Gastroesophageal sphincter (tissue), 4 donors: ENCODE measurements at regions not wholly inside any gene's neighbourhood (a gene's known extent, or its start where the extent isn't known, plus 50 kb on each side); places are given as distances from the start of the nearest gene placed in this dataset.

Source experiments
- ATAC-seq: fragments of 150-250 bp; one replicate; pipeline ENCODE4 v1.9.1; 2016; ENCODE audit warnings: mild to moderate bottlenecking, moderate library complexity
- H3K27ac ChIP-seq, 4 donors: fragments of 200-600 bp; sonication (generic) in 3 of 4; 1 replicate in 3 of 4; 2 replicates in 1 of 4; pipeline ENCODE4 v1.5.1; 2016 to 2019
- H3K27me3 ChIP-seq: fragments of 200-600 bp; sonication (generic); one replicate; pipeline ENCODE4 v1.5.1; 2019
- H3K36me3 ChIP-seq, 2 donors: fragments of 200-600 bp; sonication (generic); one replicate each; pipeline ENCODE4 v1.5.1; 2019; ENCODE audit warnings: control low read depth in 1 of 2
- H3K4me1 ChIP-seq, 3 donors: fragments of 200-600 bp; sonication (generic); 1 replicate in 2 of 3; 2 replicates in 1 of 3; pipeline ENCODE4 v1.5.1; 2016 to 2019; ENCODE audit warnings: control low read depth in 2 of 3
- H3K4me3 ChIP-seq, 2 donors: fragments of 200-600 bp; sonication (generic); one replicate each; pipeline ENCODE4 v1.5.1; 2019; ENCODE audit warnings: mild to moderate bottlenecking in 1 of 2, moderate library complexity in 1 of 2
- H3K9me3 ChIP-seq, 3 donors: fragments of 200-600 bp; sonication (generic); one replicate each; pipeline ENCODE4 v1.5.1; 2017 to 2019; ENCODE audit warnings: control low read depth in 2 of 3
- EP300 ChIP-seq: sonication (generic); formaldehyde crosslinking; IDR thresholded peaks from one replicate; pipeline ENCODE4 v1.6.1; 2017; ENCODE audit warnings: antibody characterized with exemption, mild to moderate bottlenecking
- POLR2A ChIP-seq, 2 donors: fragments of 450-650 bp; IDR thresholded peaks; one replicate each; pipeline ENCODE4 v1.6.1; 2017; ENCODE audit warnings: antibody characterized with exemption in 2 of 2, mild to moderate bottlenecking in 2 of 2, moderate library complexity in 1 of 2
- POLR2AphosphoS5 ChIP-seq: sonication (generic); formaldehyde crosslinking; IDR thresholded peaks from one replicate; pipeline ENCODE4 v1.6.1; 2017; ENCODE audit warnings: antibody characterized with exemption
- WGBS, 2 donors: methylation state at CpG; one replicate each; pipeline ENCODE4 v1.1.5; 2018; ENCODE audit warnings: low coverage in 1 of 2; 5-methylcytosine and 5-hydroxymethylcytosine counted together
- TF ChIP-seq, protein P1 (sequence below), 4 experiments: fragments of 200-600 bp in 2 of 4; fragments of 450-650 bp in 2 of 4; sonication (generic) in 1 of 4; IDR thresholded peaks; one replicate each; pipeline ENCODE4 v1.5.1; 2017 to 2019; ENCODE audit warnings: antibody characterized with exemption in 4 of 4, mild to moderate bottlenecking in 2 of 4, moderate library complexity in 2 of 4

DNA sequence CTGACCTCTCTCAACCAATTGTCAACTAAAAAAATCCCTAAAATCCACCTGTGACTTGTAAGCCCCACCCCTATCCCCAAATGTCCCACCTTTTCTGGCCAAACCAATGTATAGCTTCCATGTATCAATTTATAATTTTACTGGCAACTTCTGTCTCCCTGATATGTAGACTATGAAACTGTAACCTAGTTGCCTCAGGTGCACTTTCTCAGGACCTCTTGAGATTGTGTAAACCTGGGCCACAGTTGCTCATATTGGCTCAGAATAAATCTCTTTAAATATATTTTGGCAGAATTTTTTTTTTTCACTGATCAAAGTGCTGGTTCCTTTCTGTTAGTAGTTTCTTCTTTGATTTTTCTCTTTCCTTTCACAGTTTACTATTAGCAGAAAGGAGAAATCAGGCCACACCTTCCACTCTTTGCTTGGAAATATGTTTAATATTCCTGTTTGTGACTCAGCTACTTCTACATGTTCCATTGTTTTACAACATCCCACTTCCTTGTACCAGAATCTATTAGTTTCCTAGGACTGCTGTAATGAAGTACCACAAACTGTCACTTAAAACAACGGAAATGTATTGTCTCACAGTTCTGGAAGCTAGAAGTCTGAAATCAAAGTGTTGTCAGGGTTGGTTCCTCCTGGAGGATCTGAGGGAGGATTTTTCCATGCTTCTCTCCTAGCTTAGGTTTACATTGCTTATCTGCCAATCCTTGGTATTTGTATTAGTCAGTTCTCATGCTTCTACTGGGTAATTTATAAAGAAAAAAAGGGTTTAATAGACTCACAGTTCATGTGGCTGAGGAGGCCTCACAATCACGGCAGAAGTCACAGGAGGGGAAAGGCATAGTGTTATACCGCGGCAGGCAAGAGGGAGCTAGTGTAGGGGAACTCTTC, 801.2 kb upstream of the ARPP21 start:
- H3K27ac ChIP-seq, result no peak overlapping the region
- WGBS, 2 donors, result 36 to 67% methylated on average over 1 to 3 of the region's 4 CpGs
- H3K9me3 ChIP-seq, result no peaks in the 10 kb centered on the region
- no peak for ATAC-seq
- no peaks in the 10 kb centered on the region for H3K36me3 ChIP-seq
- H3K27me3 ChIP-seq, result no peaks in the 10 kb centered on the region
- TF ChIP-seq POLR2AphosphoS5 (no peak), EP300 (no peak), POLR2A (IDR thresholded peaks at IDR 0.05) (no peak)
- TF ChIP-seq, protein P1, sequence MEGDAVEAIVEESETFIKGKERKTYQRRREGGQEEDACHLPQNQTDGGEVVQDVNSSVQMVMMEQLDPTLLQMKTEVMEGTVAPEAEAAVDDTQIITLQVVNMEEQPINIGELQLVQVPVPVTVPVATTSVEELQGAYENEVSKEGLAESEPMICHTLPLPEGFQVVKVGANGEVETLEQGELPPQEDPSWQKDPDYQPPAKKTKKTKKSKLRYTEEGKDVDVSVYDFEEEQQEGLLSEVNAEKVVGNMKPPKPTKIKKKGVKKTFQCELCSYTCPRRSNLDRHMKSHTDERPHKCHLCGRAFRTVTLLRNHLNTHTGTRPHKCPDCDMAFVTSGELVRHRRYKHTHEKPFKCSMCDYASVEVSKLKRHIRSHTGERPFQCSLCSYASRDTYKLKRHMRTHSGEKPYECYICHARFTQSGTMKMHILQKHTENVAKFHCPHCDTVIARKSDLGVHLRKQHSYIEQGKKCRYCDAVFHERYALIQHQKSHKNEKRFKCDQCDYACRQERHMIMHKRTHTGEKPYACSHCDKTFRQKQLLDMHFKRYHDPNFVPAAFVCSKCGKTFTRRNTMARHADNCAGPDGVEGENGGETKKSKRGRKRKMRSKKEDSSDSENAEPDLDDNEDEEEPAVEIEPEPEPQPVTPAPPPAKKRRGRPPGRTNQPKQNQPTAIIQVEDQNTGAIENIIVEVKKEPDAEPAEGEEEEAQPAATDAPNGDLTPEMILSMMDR (IDR thresholded peaks at IDR 0.05), result no peak
- no peaks in the 10 kb centered on the region for H3K4me1 ChIP-seq
- H3K4me3 ChIP-seq, result no peak overlapping the region

DNA sequence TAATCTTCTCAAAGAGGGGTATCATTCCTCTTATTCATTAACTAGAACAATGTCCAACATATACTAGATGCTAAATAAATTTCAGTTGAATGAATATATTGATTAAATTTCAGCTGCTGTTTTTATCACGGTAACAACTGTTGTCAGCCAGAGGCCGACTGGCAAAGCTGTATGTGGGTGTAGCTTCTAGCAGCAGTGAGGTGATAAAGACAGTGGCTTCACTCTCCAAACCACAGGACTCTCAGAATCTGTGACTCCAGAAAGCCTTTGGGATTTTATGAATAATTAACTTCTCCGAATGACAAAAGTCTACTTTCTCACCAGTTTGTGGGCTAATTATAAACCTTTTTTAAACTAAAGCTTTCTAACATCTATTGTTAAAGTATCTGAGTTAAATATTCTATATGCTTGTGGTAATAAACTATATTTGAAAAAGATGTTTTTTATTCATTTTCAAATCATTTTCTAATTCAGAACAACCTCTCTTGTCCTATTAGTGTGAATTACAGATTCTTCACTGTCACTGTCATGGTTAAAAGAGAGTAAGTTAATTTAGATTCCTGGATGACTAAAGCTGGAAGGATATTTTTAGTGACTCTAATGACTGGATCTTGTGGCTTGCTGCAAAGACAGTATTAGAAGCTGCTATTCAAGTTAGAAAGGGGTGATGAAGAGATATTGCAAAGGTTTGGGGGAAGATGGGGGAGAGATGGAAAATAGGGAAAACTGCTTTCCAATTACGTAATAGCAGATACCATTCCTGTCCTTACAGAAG, 796.4 kb upstream of the ARPP21 start:
- no peaks in the 10 kb centered on the region for H3K9me3 ChIP-seq
- no peaks in the 10 kb centered on the region for H3K36me3 ChIP-seq
- ATAC-seq, result no peak
- peaks cover 4% of the 10 kb centered on the region for H3K27me3 ChIP-seq
- H3K4me1 ChIP-seq, result no peaks in the 10 kb centered on the region
- no peak overlapping the region for H3K27ac ChIP-seq
- WGBS, 2 donors, result 62 to 71% methylated on average over 4 of the region's 4 CpGs
- TF ChIP-seq POLR2A (IDR thresholded peaks at IDR 0.05) (no peak), EP300 (no peak), POLR2AphosphoS5 (no peak)
- TF ChIP-seq, protein P1 (IDR thresholded peaks at IDR 0.05), result no peak
- no peak overlapping the region for H3K4me3 ChIP-seq

DNA sequence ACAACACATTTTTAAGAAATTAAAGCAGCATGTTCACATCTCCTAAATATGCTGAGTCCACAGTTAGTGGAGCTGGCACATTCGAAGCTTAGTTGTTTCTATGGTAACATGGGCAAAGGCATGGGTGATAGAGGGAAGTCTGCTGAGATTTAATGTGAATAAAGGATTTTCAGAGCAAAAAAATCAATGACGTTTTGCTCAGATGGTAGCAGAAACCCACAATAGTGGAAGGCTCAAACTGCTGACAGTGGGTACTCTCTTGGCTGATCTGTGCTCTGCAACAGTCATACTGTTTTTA, 795.1 kb upstream of the ARPP21 start:
- no peak overlapping the region for H3K4me3 ChIP-seq
- TF ChIP-seq, protein P1 (IDR thresholded peaks at IDR 0.05), result no peak
- TF ChIP-seq EP300, result no peak
- peaks cover 4% of the 10 kb centered on the region for H3K27me3 ChIP-seq
- no peaks in the 10 kb centered on the region for H3K36me3 ChIP-seq
- 69 to 83% methylated on average over 2 of the region's 2 CpGs for WGBS, 2 donors
- H3K27ac ChIP-seq, result no peak overlapping the region
- H3K9me3 ChIP-seq, result no peaks in the 10 kb centered on the region
- H3K4me1 ChIP-seq, result no peaks in the 10 kb centered on the region
- ATAC-seq, result no peak

DNA sequence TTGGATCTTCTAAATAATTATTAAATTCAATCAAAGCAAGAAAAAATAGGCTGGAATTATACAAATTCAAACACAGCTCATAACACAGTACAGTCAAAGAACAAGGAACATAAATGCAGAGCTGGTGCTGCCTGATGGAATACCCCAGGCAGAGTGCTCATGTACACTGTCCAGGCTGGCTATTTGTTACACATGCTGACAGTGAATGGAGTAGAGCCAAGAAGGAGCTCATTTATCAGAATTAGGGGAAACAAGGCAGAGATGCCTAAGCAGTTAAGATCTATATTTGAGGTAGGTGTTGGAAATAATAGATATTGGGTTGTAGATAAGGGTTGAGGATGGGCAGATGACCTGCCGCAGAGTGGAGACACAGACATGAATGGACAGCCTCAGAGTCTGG, 788.2 kb upstream of the ARPP21 start:
- no peaks in the 10 kb centered on the region for H3K4me1 ChIP-seq
- 57 to 100% methylated on average over 1 of the region's 1 CpG for WGBS, 2 donors
- TF ChIP-seq EP300 (no peak), POLR2AphosphoS5 (no peak), POLR2A (IDR thresholded peaks at IDR 0.05) (no peak)
- TF ChIP-seq, protein P1 (IDR thresholded peaks at IDR 0.05), result no peak
- ATAC-seq, result no peak
- no peaks in the 10 kb centered on the region for H3K36me3 ChIP-seq
- peaks cover 4% of the 10 kb centered on the region for H3K27me3 ChIP-seq
- H3K9me3 ChIP-seq, result no peaks in the 10 kb centered on the region
- no peak overlapping the region for H3K27ac ChIP-seq
- no peak overlapping the region for H3K4me3 ChIP-seq
